ENCODE measurements at regions not wholly inside any gene's neighbourhood (a gene's known extent, or its start where the extent isn't known, plus 50 kb on each side); places are given as distances from the start of the nearest gene placed in this dataset.

GRCh38 chr2:174680221-174680620 lies 82.6 kb upstream of the WIPF1 start:
- TF ChIP-seq CREB1 (CRISPR knock-in tag; IDR thresholded peaks at IDR 0.05), result no peak
- TF ChIP-seq CTCF (IDR thresholded peaks at IDR 0.05), result no peak
- TF ChIP-seq STAT6 (CRISPR knock-in tag; conservative IDR thresholded peaks at IDR 0.05; ENCODE audit: low read depth), result no peak
- no peak for TF ChIP-seq CREM (CRISPR knock-in tag; IDR thresholded peaks at IDR 0.05)
- TF ChIP-seq JUN (CRISPR knock-in tag; IDR thresholded peaks at IDR 0.05), result no peak
- TF ChIP-seq ZNF121 (CRISPR knock-in tag; IDR thresholded peaks at IDR 0.05), result no peak
- TF ChIP-seq FOXJ3 (CRISPR knock-in tag; IDR thresholded peaks at IDR 0.05; ENCODE audit: borderline replicate concordance), result no peak
- TF ChIP-seq ZNF416 (CRISPR knock-in tag; IDR thresholded peaks at IDR 0.05), result no peak
- TF ChIP-seq ZNF138 (CRISPR knock-in tag; conservative IDR thresholded peaks at IDR 0.05), result no peak
- TF ChIP-seq NFATC4 (CRISPR knock-in tag; IDR thresholded peaks at IDR 0.05), result no peak
- TF ChIP-seq ZNF263 (CRISPR knock-in tag; IDR thresholded peaks at IDR 0.05; ENCODE audit: low read depth), result no peak
- no peak for TF ChIP-seq ZNF232 (CRISPR knock-in tag; IDR thresholded peaks at IDR 0.05)
- TF ChIP-seq HMGXB4 (CRISPR knock-in tag; IDR thresholded peaks at IDR 0.05), result no peak
- no peak for TF ChIP-seq FOXP1 (CRISPR knock-in tag; IDR thresholded peaks at IDR 0.05; ENCODE audit: borderline replicate concordance)

All from WTC11 (cell line).